Glutamatergic neuron (in vitro differentiated cells): ENCODE measurements at regions not wholly inside any gene's neighbourhood (a gene's known extent, or its start where the extent isn't known, plus 50 kb on each side); places are given as distances from the start of the nearest gene placed in this dataset.
"Not testable (repeated sequence)": the region's sequence is repeated elsewhere in the genome, so short reads cannot be mapped to it uniquely, and the experiment has no call there.

Source experiments
- DNase-seq: peaks from one replicate; pipeline ENCODE4 v3.0.0; 2022
- H3K27ac Mint-ChIP-seq: one replicate; pipeline ENCODE4 v1.8.0; 2020; ENCODE audit warnings: mild to moderate bottlenecking, mixed read lengths, inconsistent platforms; ENCODE audit not compliant: unreplicated experiment
- H3K27me3 Mint-ChIP-seq: one replicate; pipeline ENCODE4 v1.8.0; 2020; ENCODE audit warnings: mild to moderate bottlenecking, moderate library complexity, mixed read lengths, inconsistent platforms; ENCODE audit not compliant: unreplicated experiment
- H3K36me3 Mint-ChIP-seq: one replicate; pipeline ENCODE4 v1.8.0; 2020; ENCODE audit warnings: mild to moderate bottlenecking, mixed read lengths, inconsistent platforms; ENCODE audit not compliant: unreplicated experiment
- H3K4me1 Mint-ChIP-seq: one replicate; pipeline ENCODE4 v1.8.0; 2020; ENCODE audit warnings: mild to moderate bottlenecking, low read depth, mixed read lengths, inconsistent platforms; ENCODE audit not compliant: unreplicated experiment
- H3K4me3 Mint-ChIP-seq: one replicate; pipeline ENCODE4 v1.8.0; 2020; ENCODE audit warnings: mild to moderate bottlenecking, mixed read lengths, inconsistent platforms; ENCODE audit not compliant: unreplicated experiment
- H3K9me3 Mint-ChIP-seq: one replicate; pipeline ENCODE4 v1.8.0; 2020; ENCODE audit warnings: mild to moderate bottlenecking, moderate library complexity, mixed read lengths, inconsistent platforms; ENCODE audit not compliant: unreplicated experiment
- TF ChIP-seq, protein P1 (sequence below): fragments of 200-600 bp; sonication (generic); IDR thresholded peaks from one replicate; pipeline ENCODE4 v1.5.0; 2021; ENCODE audit not compliant: partially characterized antibody, unreplicated experiment

- Mint-ChIP-seq H3K4me3 (no peak overlapping the region), H3K9me3 (peaks cover 6% of the 10 kb centered on the region), H3K4me1 (no peaks in the 10 kb centered on the region), H3K27me3 (peaks cover 2% of the 10 kb centered on the region), H3K27ac (no peak overlapping the region), H3K36me3 (peaks cover 5% of the 10 kb centered on the region)
- TF ChIP-seq, protein P1, sequence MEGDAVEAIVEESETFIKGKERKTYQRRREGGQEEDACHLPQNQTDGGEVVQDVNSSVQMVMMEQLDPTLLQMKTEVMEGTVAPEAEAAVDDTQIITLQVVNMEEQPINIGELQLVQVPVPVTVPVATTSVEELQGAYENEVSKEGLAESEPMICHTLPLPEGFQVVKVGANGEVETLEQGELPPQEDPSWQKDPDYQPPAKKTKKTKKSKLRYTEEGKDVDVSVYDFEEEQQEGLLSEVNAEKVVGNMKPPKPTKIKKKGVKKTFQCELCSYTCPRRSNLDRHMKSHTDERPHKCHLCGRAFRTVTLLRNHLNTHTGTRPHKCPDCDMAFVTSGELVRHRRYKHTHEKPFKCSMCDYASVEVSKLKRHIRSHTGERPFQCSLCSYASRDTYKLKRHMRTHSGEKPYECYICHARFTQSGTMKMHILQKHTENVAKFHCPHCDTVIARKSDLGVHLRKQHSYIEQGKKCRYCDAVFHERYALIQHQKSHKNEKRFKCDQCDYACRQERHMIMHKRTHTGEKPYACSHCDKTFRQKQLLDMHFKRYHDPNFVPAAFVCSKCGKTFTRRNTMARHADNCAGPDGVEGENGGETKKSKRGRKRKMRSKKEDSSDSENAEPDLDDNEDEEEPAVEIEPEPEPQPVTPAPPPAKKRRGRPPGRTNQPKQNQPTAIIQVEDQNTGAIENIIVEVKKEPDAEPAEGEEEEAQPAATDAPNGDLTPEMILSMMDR: no peak
- DNase-seq: no peak
Measured at GRCh38 chr21:17699524-17700189, 87.0 kb upstream of the BTG3 start.

DNA sequence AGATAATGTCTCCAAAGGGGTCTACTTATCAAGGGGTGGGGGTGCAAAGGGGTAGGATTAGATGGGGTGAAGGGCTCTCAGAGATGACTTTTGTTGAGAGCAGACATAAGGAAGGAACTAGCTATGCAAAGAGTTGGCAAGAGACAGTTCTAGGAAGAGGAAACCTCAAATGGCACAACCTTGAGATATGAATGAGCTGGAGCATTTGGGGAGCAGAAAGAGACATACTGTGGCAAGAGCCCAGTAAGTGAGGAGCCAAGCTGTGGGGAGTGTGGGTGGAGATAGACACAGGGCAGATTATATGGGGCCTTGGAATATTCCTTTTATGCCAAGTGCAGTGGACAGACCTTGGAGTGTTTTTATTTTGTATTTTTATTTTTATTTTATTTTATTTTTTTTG is 84.8 kb upstream of the BTG3 start:
- peaks cover 2% of the 10 kb centered on the region for H3K27me3 Mint-ChIP-seq
- H3K9me3 Mint-ChIP-seq: peaks cover 5% of the 10 kb centered on the region
- H3K4me3 Mint-ChIP-seq: no peak overlapping the region
- TF ChIP-seq, protein P1: no peak
- H3K27ac Mint-ChIP-seq: no peak overlapping the region
- peaks cover 5% of the 10 kb centered on the region for H3K36me3 Mint-ChIP-seq
- H3K4me1 Mint-ChIP-seq: no peaks in the 10 kb centered on the region
- no peak for DNase-seq

GRCh38 chr21:17694416-17694815 is 81.7 kb upstream of the BTG3 start:
- not testable (repeated sequence) for H3K9me3 Mint-ChIP-seq, H3K27me3 Mint-ChIP-seq, DNase-seq, H3K4me3 Mint-ChIP-seq, H3K27ac Mint-ChIP-seq, H3K4me1 Mint-ChIP-seq, H3K36me3 Mint-ChIP-seq

DNA sequence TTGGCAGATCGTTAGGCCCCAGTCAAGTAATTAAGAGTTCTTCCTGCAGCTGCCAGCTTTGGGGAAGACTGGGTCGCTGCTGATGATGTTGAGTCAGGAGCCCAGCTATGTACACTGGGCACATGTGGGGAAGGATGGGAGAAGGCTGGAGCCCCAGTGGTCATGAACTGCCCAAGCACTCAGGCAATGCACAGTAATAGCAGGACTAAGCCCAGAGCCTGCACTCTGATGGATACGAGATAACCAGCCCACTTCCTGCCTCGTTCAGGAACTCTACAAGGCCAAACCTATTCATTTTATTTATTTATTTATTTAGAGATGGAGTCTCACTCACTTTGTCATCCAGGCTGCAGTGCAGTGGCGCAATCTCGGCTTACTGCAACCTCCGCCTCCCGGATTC is 81.1 kb upstream of the BTG3 start:
- Mint-ChIP-seq H3K36me3 (peaks cover 5% of the 10 kb centered on the region), H3K9me3 (peaks cover 3% of the 10 kb centered on the region), H3K4me3 (no peak overlapping the region), H3K27ac (no peak overlapping the region), H3K4me1 (no peaks in the 10 kb centered on the region), H3K27me3 (no peaks in the 10 kb centered on the region)
- no peak for DNase-seq
- TF ChIP-seq, protein P1: no peak

DNA sequence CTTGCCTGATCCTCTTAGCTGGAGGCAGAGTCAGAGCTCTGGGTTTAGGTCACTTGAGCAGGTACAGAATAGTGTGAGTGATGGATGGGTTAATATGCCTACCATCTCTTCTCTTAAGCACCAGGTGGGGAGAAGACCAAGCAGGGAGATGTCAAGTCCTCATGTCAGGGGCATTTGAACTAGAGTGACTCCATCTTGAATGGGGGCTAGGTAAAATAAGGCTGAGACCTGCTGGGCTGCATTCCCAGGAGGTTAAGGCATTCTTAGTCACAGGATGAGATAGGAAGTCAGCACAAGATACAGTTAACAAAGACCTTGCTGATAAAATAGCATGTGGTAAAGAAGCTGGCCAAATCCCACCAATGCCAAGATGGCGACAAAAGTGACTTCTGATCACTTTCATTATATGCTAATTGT is 77.4 kb upstream of the BTG3 start:
- peaks cover 8% of the 10 kb centered on the region for H3K36me3 Mint-ChIP-seq
- no peak overlapping the region for H3K27ac Mint-ChIP-seq
- DNase-seq: no peak
- H3K27me3 Mint-ChIP-seq: no peaks in the 10 kb centered on the region
- no peak overlapping the region for H3K4me3 Mint-ChIP-seq
- no peaks in the 10 kb centered on the region for H3K4me1 Mint-ChIP-seq
- TF ChIP-seq, protein P1: no peak
- peaks cover 1% of the 10 kb centered on the region for H3K9me3 Mint-ChIP-seq
